ENCODE measurements at regions not wholly inside any gene's neighbourhood (a gene's known extent, or its start where the extent isn't known, plus 50 kb on each side); places are given as distances from the start of the nearest gene placed in this dataset.

- no peak for TF ChIP-seq ZFP3 (CRISPR knock-in tag; IDR thresholded peaks at IDR 0.05)
- no peak for TF ChIP-seq OSR1 (CRISPR knock-in tag; IDR thresholded peaks at IDR 0.05)
- no peak for TF ChIP-seq RARB (CRISPR knock-in tag; IDR thresholded peaks at IDR 0.05)
- TF ChIP-seq GLIS3 (CRISPR knock-in tag; IDR thresholded peaks at IDR 0.05), result no peak
- no peak for TF ChIP-seq PATZ1 (CRISPR knock-in tag; IDR thresholded peaks at IDR 0.05; ENCODE audit: borderline replicate concordance)
- TF ChIP-seq TSHZ2 (CRISPR knock-in tag; IDR thresholded peaks at IDR 0.05), result no peak
- no peak for TF ChIP-seq ZC3H10 (CRISPR knock-in tag; IDR thresholded peaks at IDR 0.05)
- TF ChIP-seq ZFP30 (CRISPR knock-in tag; IDR thresholded peaks at IDR 0.05), result no peak
- no peak for TF ChIP-seq CREB5 (CRISPR knock-in tag; IDR thresholded peaks at IDR 0.05; ENCODE audit: low read depth)
These were observed 206.0 kb upstream of the CDH4 start for GRCh38 chr20:61045876-61046585.
